Fibroblast of lung (primary cell): ENCODE measurements at regions not wholly inside any gene's neighbourhood (a gene's known extent, or its start where the extent isn't known, plus 50 kb on each side); places are given as distances from the start of the nearest gene placed in this dataset.

ENCODE experiments used
- DNase-seq, 2 donors: peaks; one replicate each; pipeline versions ENCODE4 v3.0.0 to v3.0.0-alpha.2; 2010; ENCODE audit warnings: low read depth in 2 of 2
- H2AFZ ChIP-seq: 2 replicates; pipeline ENCODE4 v1.5.1; 2012; ENCODE audit warnings: low read length, control low read depth, inconsistent platforms
- H3K27ac ChIP-seq: 2 replicates; pipeline ENCODE4 v1.5.1; 2011; ENCODE audit warnings: low read length, control low read depth; ENCODE audit not compliant: insufficient read depth
- H3K27me3 ChIP-seq: 2 replicates; pipeline ENCODE4 v1.5.1; 2011; ENCODE audit warnings: mild to moderate bottlenecking, low read length; ENCODE audit not compliant: control insufficient read depth, insufficient read depth
- H3K36me3 ChIP-seq: 2 replicates; pipeline ENCODE4 v1.5.1; 2011; ENCODE audit warnings: low read length; ENCODE audit not compliant: control insufficient read depth, insufficient read depth
- H3K4me1 ChIP-seq: 2 replicates; pipeline ENCODE4 v1.5.1; 2011; ENCODE audit warnings: low read length; ENCODE audit not compliant: control insufficient read depth, insufficient read depth; ENCODE audit errors: extremely low read depth
- H3K4me2 ChIP-seq: 2 replicates; pipeline ENCODE4 v1.5.1; 2011; ENCODE audit warnings: low read length, control low read depth; ENCODE audit not compliant: insufficient read depth; ENCODE audit errors: extremely low read depth
- H3K4me3 ChIP-seq, 4 experiments: fragments of 200-600 bp in 1 of 4; sonication (generic) in 1 of 4; replicated peaks in 1 of 4; 2 replicates each; pipeline ENCODE4 v1.5.1; 2011 to 2016; ENCODE audit warnings: low read length in 4 of 4, low read depth in 3 of 4, mild to moderate bottlenecking in 3 of 4, control low read depth in 2 of 4, inconsistent platforms in 1 of 4, mixed read lengths in 1 of 4; ENCODE audit not compliant: insufficient read depth in 1 of 4; ENCODE audit errors: control extremely low read depth in 1 of 4
- H3K79me2 ChIP-seq: 2 replicates; pipeline ENCODE4 v1.5.1; 2012; ENCODE audit warnings: mild to moderate bottlenecking, low read length, inconsistent platforms; ENCODE audit not compliant: control insufficient read depth, insufficient read depth
- H3K9ac ChIP-seq: 2 replicates; pipeline ENCODE4 v1.5.1; 2011; ENCODE audit warnings: mild to moderate bottlenecking, low read length, control low read depth; ENCODE audit not compliant: insufficient read depth
- H3K9me3 ChIP-seq: 2 replicates; pipeline ENCODE4 v1.5.1; 2012; ENCODE audit warnings: low read depth, low read length; ENCODE audit not compliant: control insufficient read depth, insufficient read depth
- H4K20me1 ChIP-seq: 2 replicates; pipeline ENCODE4 v1.5.1; 2011; ENCODE audit warnings: low read length; ENCODE audit not compliant: control insufficient read depth, insufficient read depth; ENCODE audit errors: extremely low read depth
- EZH2 ChIP-seq: IDR thresholded peaks from 2 replicates; pipeline ENCODE4 v1.5.1; 2012; ENCODE audit warnings: low read length, control low read depth, mild to moderate bottlenecking; ENCODE audit errors: missing control alignments
- TF ChIP-seq, protein P1 (sequence below), 2 donors: IDR thresholded peaks in 1 of 2; conservative IDR thresholded peaks in 1 of 2; 1 replicate in 1 of 2; 2 replicates in 1 of 2; pipeline ENCODE4 v1.5.1; 2011 to 2012; ENCODE audit warnings: low read length in 2 of 2, control low read depth in 1 of 2, inconsistent platforms in 1 of 2, low read depth in 1 of 2, mild to moderate bottlenecking in 1 of 2

DNA sequence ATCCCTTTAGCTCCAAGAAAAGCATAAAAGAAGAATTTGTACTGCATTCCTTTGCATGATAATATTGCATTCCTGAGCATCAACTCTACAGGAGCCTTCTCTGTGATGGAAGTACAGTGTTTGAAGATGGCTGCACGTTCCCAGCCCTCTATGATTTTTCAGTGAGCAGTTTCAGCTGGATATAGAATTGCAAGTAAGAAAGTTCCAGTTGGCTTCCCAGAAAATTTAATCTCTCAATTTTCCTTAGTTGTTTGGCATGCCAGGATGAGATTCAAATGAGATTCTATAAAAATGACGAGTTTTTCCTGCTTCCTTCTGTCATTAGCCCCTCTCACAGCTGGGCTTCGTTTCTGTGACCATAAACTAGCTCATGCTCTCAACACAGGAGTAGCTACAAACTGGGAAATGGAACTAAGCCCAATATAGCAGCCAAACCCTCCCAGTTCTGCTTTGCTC is 109.9 kb downstream of the TTC8 start:
- Histone ChIP-seq H3K27ac (no peak overlapping the region), H3K36me3 (no peaks in the 10 kb centered on the region), H3K79me2 (no peaks in the 10 kb centered on the region), H3K9me3 (no peaks in the 10 kb centered on the region), H3K4me3 (no peak overlapping the region), H3K27me3 (no peaks in the 10 kb centered on the region), H3K9ac (no peak overlapping the region), H4K20me1 (no peaks in the 10 kb centered on the region), H3K4me1 (no peaks in the 10 kb centered on the region), H2AFZ (no peak overlapping the region), H3K4me2 (no peak overlapping the region)
- peak in 1 of 2 donors; percentile 61 for DNase-seq
- TF ChIP-seq, protein P1, sequence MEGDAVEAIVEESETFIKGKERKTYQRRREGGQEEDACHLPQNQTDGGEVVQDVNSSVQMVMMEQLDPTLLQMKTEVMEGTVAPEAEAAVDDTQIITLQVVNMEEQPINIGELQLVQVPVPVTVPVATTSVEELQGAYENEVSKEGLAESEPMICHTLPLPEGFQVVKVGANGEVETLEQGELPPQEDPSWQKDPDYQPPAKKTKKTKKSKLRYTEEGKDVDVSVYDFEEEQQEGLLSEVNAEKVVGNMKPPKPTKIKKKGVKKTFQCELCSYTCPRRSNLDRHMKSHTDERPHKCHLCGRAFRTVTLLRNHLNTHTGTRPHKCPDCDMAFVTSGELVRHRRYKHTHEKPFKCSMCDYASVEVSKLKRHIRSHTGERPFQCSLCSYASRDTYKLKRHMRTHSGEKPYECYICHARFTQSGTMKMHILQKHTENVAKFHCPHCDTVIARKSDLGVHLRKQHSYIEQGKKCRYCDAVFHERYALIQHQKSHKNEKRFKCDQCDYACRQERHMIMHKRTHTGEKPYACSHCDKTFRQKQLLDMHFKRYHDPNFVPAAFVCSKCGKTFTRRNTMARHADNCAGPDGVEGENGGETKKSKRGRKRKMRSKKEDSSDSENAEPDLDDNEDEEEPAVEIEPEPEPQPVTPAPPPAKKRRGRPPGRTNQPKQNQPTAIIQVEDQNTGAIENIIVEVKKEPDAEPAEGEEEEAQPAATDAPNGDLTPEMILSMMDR (conservative IDR thresholded peaks at IDR 0.05 in 1 of 2, IDR thresholded peaks at IDR 0.05 in 1 of 2; ENCODE audit: low read depth in 1 of 2, low read length in 2 of 2) = no peak
- no peak for TF ChIP-seq EZH2

DNA sequence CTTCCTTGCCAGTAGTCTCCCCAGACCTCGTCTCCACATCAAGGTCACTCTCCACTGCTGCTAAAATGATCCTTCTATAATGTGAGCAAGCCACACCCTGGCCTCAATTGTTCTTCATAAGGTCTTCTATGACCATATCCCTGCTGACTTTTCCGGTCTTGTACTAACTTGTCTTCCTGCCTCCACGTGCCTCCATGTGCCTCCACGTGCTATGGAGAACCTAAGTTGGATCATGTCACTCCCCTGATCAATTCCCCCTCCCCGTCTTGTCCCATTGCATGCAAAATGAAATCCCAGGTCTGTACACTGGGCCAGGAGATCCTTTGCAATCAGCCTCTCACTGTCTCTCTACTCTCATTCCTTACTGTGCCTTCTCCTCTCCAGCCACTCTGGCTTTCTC is 110.6 kb downstream of the TTC8 start:
- H3K4me1 ChIP-seq = no peaks in the 10 kb centered on the region
- H3K4me2 ChIP-seq = no peak overlapping the region
- TF ChIP-seq EZH2 = no peak
- TF ChIP-seq, protein P1 (conservative IDR thresholded peaks at IDR 0.05 in 1 of 2, IDR thresholded peaks at IDR 0.05 in 1 of 2; ENCODE audit: low read depth in 1 of 2, low read length in 2 of 2) = no peak
- no peak overlapping the region for H3K9ac ChIP-seq
- H2AFZ ChIP-seq = no peak overlapping the region
- H3K27me3 ChIP-seq = no peaks in the 10 kb centered on the region
- no peaks in the 10 kb centered on the region for H3K79me2 ChIP-seq
- H3K36me3 ChIP-seq = no peaks in the 10 kb centered on the region
- no peaks in the 10 kb centered on the region for H4K20me1 ChIP-seq
- no peak for DNase-seq
- H3K4me3 ChIP-seq = no peak overlapping the region
- H3K9me3 ChIP-seq = no peaks in the 10 kb centered on the region
- no peak overlapping the region for H3K27ac ChIP-seq

DNA sequence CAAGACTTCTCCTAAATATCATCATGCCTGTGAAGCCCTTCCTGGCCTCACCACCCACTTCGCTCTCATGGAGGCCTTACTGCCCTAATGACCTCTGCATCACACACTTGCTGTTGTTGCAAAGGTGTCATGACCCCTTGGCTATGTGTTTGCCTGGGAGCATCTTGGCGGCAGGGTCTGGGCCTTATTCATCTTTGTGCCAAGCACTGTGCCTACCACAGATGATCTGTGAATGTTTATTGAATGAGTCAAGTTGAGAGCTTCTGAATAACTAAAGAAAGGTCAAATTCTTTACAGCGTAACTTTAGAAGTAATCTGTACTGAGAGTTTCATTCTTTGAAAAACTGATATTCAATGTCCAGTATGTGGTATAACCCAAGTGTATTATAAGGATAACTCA is 113.3 kb downstream of the TTC8 start:
- Histone ChIP-seq H3K9me3 (no peaks in the 10 kb centered on the region), H3K79me2 (no peaks in the 10 kb centered on the region), H3K4me2 (no peak overlapping the region), H2AFZ (no peak overlapping the region), H3K9ac (no peak overlapping the region), H3K27ac (no peak overlapping the region), H3K27me3 (no peaks in the 10 kb centered on the region), H4K20me1 (no peaks in the 10 kb centered on the region), H3K4me1 (no peaks in the 10 kb centered on the region), H3K36me3 (no peaks in the 10 kb centered on the region), H3K4me3 (no peak overlapping the region)
- DNase-seq = peak in 1 of 2 donors; percentile 65
- TF ChIP-seq, protein P1 (conservative IDR thresholded peaks at IDR 0.05 in 1 of 2, IDR thresholded peaks at IDR 0.05 in 1 of 2; ENCODE audit: low read depth in 1 of 2, low read length in 2 of 2) = no peak
- no peak for TF ChIP-seq EZH2
